ENCODE measurements at regions not wholly inside any gene's neighbourhood (a gene's known extent, or its start where the extent isn't known, plus 50 kb on each side); places are given as distances from the start of the nearest gene placed in this dataset.
"Not testable (repeated sequence)": the region's sequence is repeated elsewhere in the genome, so short reads cannot be mapped to it uniquely, and the experiment has no call there.

GRCh38 chr2:94669858-94670257, 201.4 kb upstream of the TEKT4 start:
- H3K27me3 ChIP-seq (ENCODE audit: insufficient read depth, low read length); H3K9me3 ChIP-seq (ENCODE audit: control insufficient read depth, low read depth, low read length); H3K4me1 Mint-ChIP-seq; H3K56ac ChIP-seq (ENCODE audit: insufficient read length, low read depth, low read length); H3K14ac ChIP-seq (ENCODE audit: insufficient read depth, low read length); H2BK15ac ChIP-seq (ENCODE audit: low read depth, low read length); H4K8ac ChIP-seq (replicated peaks; ENCODE audit: insufficient read length, low read depth, low read length); H2AK5ac ChIP-seq (ENCODE audit: insufficient read length, low read length); H4K5ac ChIP-seq (ENCODE audit: insufficient read length, low read depth, low read length); H3K79me1 ChIP-seq (ENCODE audit: insufficient read depth, low read depth, low read length, poor library complexity, severe bottlenecking); H3T11ph ChIP-seq (ENCODE audit: low read length); H3K4me1 ChIP-seq (ENCODE audit: insufficient read depth, low read length); H3K4ac ChIP-seq (ENCODE audit: low read depth, low read length); H3K9ac ChIP-seq (ENCODE audit: extremely low read depth, insufficient read length, low read length); DNase-seq; H3K18ac ChIP-seq (ENCODE audit: insufficient read length, low read depth, low read length); H2BK5ac ChIP-seq (ENCODE audit: insufficient read length, low read length); H2BK20ac ChIP-seq (ENCODE audit: low read depth, low read length, poor library complexity, severe bottlenecking); H2BK120ac ChIP-seq (ENCODE audit: low read depth, low read length, poor library complexity, severe bottlenecking); H3K23ac ChIP-seq (ENCODE audit: insufficient read length, low read depth, low read length); H4K20me1 ChIP-seq (ENCODE audit: control insufficient read depth, insufficient read depth, insufficient read length); H3K27ac ChIP-seq (ENCODE audit: insufficient read length, low read depth, low read length); H3K27ac Mint-ChIP-seq; H3K27me3 Mint-ChIP-seq (ENCODE audit: low read depth); H3K79me2 ChIP-seq (ENCODE audit: insufficient read depth, low read length); H3K4me2 ChIP-seq (ENCODE audit: insufficient read depth, insufficient read length, low read length); H4K91ac ChIP-seq (ENCODE audit: insufficient read length, low read depth, low read length); H2BK12ac ChIP-seq (ENCODE audit: insufficient read length, low read depth, low read length); H3K23me2 ChIP-seq (ENCODE audit: insufficient read length, low read depth, low read length, poor library complexity, severe bottlenecking); H2AFZ ChIP-seq (ENCODE audit: low read length); H3K4me3 Mint-ChIP-seq: not testable (repeated sequence)
- H3K36me3 Mint-ChIP-seq (ENCODE audit: insufficient read depth in 1 of 3, low read depth in 3 of 3) = peaks cover 0 to 14% (median 8%) of the 10 kb centered on the region in 3 experiments; a peak in 5 of 7 replicates
- no CpG with 5 or more reads among the region's 1 CpG for WGBS (ENCODE audit: extremely low coverage, insufficient read length, low lambda C conversion rate)
- peaks cover 66 to 72% of the 10 kb centered on the region in 2 experiments for H3K9me3 Mint-ChIP-seq

GRCh38 chr2:94694236-94694635, 177.0 kb upstream of the TEKT4 start:
- not testable (repeated sequence) for H2BK120ac ChIP-seq (ENCODE audit: low read depth, low read length, poor library complexity, severe bottlenecking); H4K20me1 ChIP-seq (ENCODE audit: control insufficient read depth, insufficient read depth, insufficient read length); H3K27ac ChIP-seq (ENCODE audit: insufficient read length, low read depth, low read length); H2BK20ac ChIP-seq (ENCODE audit: low read depth, low read length, poor library complexity, severe bottlenecking); H3T11ph ChIP-seq (ENCODE audit: low read length); H3K4me2 ChIP-seq (ENCODE audit: insufficient read depth, insufficient read length, low read length); H2BK5ac ChIP-seq (ENCODE audit: insufficient read length, low read length); H2BK12ac ChIP-seq (ENCODE audit: insufficient read length, low read depth, low read length); H3K79me1 ChIP-seq (ENCODE audit: insufficient read depth, low read depth, low read length, poor library complexity, severe bottlenecking); DNase-seq; H4K5ac ChIP-seq (ENCODE audit: insufficient read length, low read depth, low read length); H4K91ac ChIP-seq (ENCODE audit: insufficient read length, low read depth, low read length); H3K14ac ChIP-seq (ENCODE audit: insufficient read depth, low read length); H2BK15ac ChIP-seq (ENCODE audit: low read depth, low read length); H3K4me1 ChIP-seq (ENCODE audit: insufficient read depth, low read length); H3K56ac ChIP-seq (ENCODE audit: insufficient read length, low read depth, low read length); H4K8ac ChIP-seq (replicated peaks; ENCODE audit: insufficient read length, low read depth, low read length); H3K36me3 Mint-ChIP-seq (ENCODE audit: insufficient read depth in 1 of 3, low read depth in 3 of 3); H3K23me2 ChIP-seq (ENCODE audit: insufficient read length, low read depth, low read length, poor library complexity, severe bottlenecking); H3K27me3 ChIP-seq (ENCODE audit: insufficient read depth, low read length); H2AFZ ChIP-seq (ENCODE audit: low read length); H3K9me3 ChIP-seq (ENCODE audit: control insufficient read depth, low read depth, low read length); H3K18ac ChIP-seq (ENCODE audit: insufficient read length, low read depth, low read length); H3K23ac ChIP-seq (ENCODE audit: insufficient read length, low read depth, low read length); H3K9ac ChIP-seq (ENCODE audit: extremely low read depth, insufficient read length, low read length); H2AK5ac ChIP-seq (ENCODE audit: insufficient read length, low read length); H3K4me1 Mint-ChIP-seq; H3K4ac ChIP-seq (ENCODE audit: low read depth, low read length); H3K27ac Mint-ChIP-seq; H3K27me3 Mint-ChIP-seq (ENCODE audit: low read depth); H3K79me2 ChIP-seq (ENCODE audit: insufficient read depth, low read length); H3K4me3 Mint-ChIP-seq
- H3K9me3 Mint-ChIP-seq = peaks cover 44 to 60% of the 10 kb centered on the region in 2 experiments
- no CpG with 5 or more reads among the region's 3 CpGs for WGBS (ENCODE audit: extremely low coverage, insufficient read length, low lambda C conversion rate)
